ENCODE measurements at regions not wholly inside any gene's neighbourhood (a gene's known extent, or its start where the extent isn't known, plus 50 kb on each side); places are given as distances from the start of the nearest gene placed in this dataset.

- H3K18ac ChIP-seq (ENCODE audit: insufficient read length, low read depth, low read length) = no peak overlapping the region
- no peak overlapping the region for H3K14ac ChIP-seq (ENCODE audit: insufficient read depth, low read length)
- no CpG with 5 or more reads among the region's 4 CpGs for WGBS (ENCODE audit: extremely low coverage, insufficient read length, low lambda C conversion rate)
- H3K79me1 ChIP-seq (ENCODE audit: insufficient read depth, low read depth, low read length, poor library complexity, severe bottlenecking) = no peaks in the 10 kb centered on the region
- no peak overlapping the region for H3K9ac ChIP-seq (ENCODE audit: extremely low read depth, insufficient read length, low read length)
- H3K23ac ChIP-seq (ENCODE audit: insufficient read length, low read depth, low read length) = no peak overlapping the region
- no peak overlapping the region for H4K91ac ChIP-seq (ENCODE audit: insufficient read length, low read depth, low read length)
- H3K79me2 ChIP-seq (ENCODE audit: insufficient read depth, low read length) = no peaks in the 10 kb centered on the region
- no peak overlapping the region for H4K5ac ChIP-seq (ENCODE audit: insufficient read length, low read depth, low read length)
- no peak overlapping the region for H2BK120ac ChIP-seq (ENCODE audit: low read depth, low read length, poor library complexity, severe bottlenecking)
- peaks cover 4 to 8% of the 10 kb centered on the region in 2 experiments; a peak in 4 of 5 replicates for H3K9me3 Mint-ChIP-seq
- H3K23me2 ChIP-seq (ENCODE audit: insufficient read length, low read depth, low read length, poor library complexity, severe bottlenecking) = no peaks in the 10 kb centered on the region
- H3K4me3 Mint-ChIP-seq = no peak overlapping the region
- H2BK15ac ChIP-seq (ENCODE audit: low read depth, low read length) = no peak overlapping the region
- peak; percentile 67 for TF ChIP-seq CTCF (conservative IDR thresholded peaks at IDR 0.05)
- H3K4me1 ChIP-seq (ENCODE audit: insufficient read depth, low read length) = peaks cover 6% of the 10 kb centered on the region; the same call in 1 of the 2 replicates
- H2BK12ac ChIP-seq (ENCODE audit: insufficient read length, low read depth, low read length) = no peak overlapping the region
- no peak overlapping the region for H2BK20ac ChIP-seq (ENCODE audit: low read depth, low read length, poor library complexity, severe bottlenecking)
- H3K4me2 ChIP-seq (ENCODE audit: insufficient read depth, insufficient read length, low read length) = no peak overlapping the region
- no peaks in the 10 kb centered on the region for H3K27me3 Mint-ChIP-seq (ENCODE audit: low read depth)
- H3K36me3 Mint-ChIP-seq (ENCODE audit: insufficient read depth in 1 of 3, low read depth in 3 of 3) = peaks cover 0 to 5% (median 5%) of the 10 kb centered on the region in 3 experiments; a peak in 3 of 7 replicates
- H2AFZ ChIP-seq (ENCODE audit: low read length) = no peak overlapping the region
- H4K8ac ChIP-seq (replicated peaks; ENCODE audit: insufficient read length, low read depth, low read length) = no peak overlapping the region
- peak; percentile 34 for DNase-seq
- no peak overlapping the region for H3K27ac ChIP-seq (ENCODE audit: insufficient read length, low read depth, low read length)
- no peak overlapping the region for H3K4ac ChIP-seq (ENCODE audit: low read depth, low read length)
- peak overlapping the region in 1 of 3 experiments; percentile 9; a peak in 1 of 7 replicates for H3K27ac Mint-ChIP-seq
- H3K9me3 ChIP-seq (ENCODE audit: control insufficient read depth, low read depth, low read length) = no peaks in the 10 kb centered on the region
- H3T11ph ChIP-seq (ENCODE audit: low read length) = no peak overlapping the region
- no peak overlapping the region for H2BK5ac ChIP-seq (ENCODE audit: insufficient read length, low read length)
- H3K27me3 ChIP-seq (ENCODE audit: insufficient read depth, low read length) = no peaks in the 10 kb centered on the region
- peaks cover 18 to 28% of the 10 kb centered on the region in 2 experiments for H3K4me1 Mint-ChIP-seq
- H4K20me1 ChIP-seq (ENCODE audit: control insufficient read depth, insufficient read depth, insufficient read length) = no peaks in the 10 kb centered on the region
- H2AK5ac ChIP-seq (ENCODE audit: insufficient read length, low read length) = no peak overlapping the region
- H3K56ac ChIP-seq (ENCODE audit: insufficient read length, low read depth, low read length) = no peak overlapping the region
Observed at GRCh38 chrX:8323356-8323755, 141.3 kb upstream of the VCX3B start.

Measured in H9 (cell line).